OCI-LY7 (cell line): ENCODE measurements at regions not wholly inside any gene's neighbourhood (a gene's known extent, or its start where the extent isn't known, plus 50 kb on each side); places are given as distances from the start of the nearest gene placed in this dataset.

Experiments used
- BruUV-seq: library from RNA; stranded (reverse); fragments of 400-500 nt; replicated peaks from 2 replicates; lab custom pipeline; 2021; lab: Mats Ljungman, UMichigan
- CTCF ChIA-PET: fragments of 300-600 bp; sonication (Branson Sonifier 250); formaldehyde crosslinking; loops from one replicate; lab custom pipeline; 2022; ENCODE audit warnings: antibody characterized with exemption; ENCODE audit not compliant: unreplicated experiment; lab: Charles Lee
- POLR2A ChIA-PET: fragments of 300-600 bp; sonication (Branson Sonifier 250); formaldehyde crosslinking; loops from one replicate; lab custom pipeline; 2022; ENCODE audit warnings: antibody characterized with exemption; lab: Charles Lee
- DNase-seq: peaks from one replicate; pipeline ENCODE4 v3.0.0-alpha.2; 2015; ENCODE audit warnings: low spot score
- H2AFZ ChIP-seq: fragments of 200-600 bp; sonication (generic), shearing (Covaris generic); 2 replicates; pipeline ENCODE4 v1.6.1; 2014; ENCODE audit warnings: mild to moderate bottlenecking, antibody characterized with exemption, low read length, moderate library complexity
- H3K27ac ChIP-seq: fragments of 200-600 bp; sonication (generic); 2 replicates; pipeline ENCODE4 v1.5.1; 2014; ENCODE audit warnings: mixed run types, low read depth, mild to moderate bottlenecking, moderate library complexity, low read length, inconsistent platforms; ENCODE audit not compliant: poor library complexity, severe bottlenecking
- H3K36me3 ChIP-seq: fragments of 200-600 bp; sonication (generic); 2 replicates; pipeline ENCODE4 v1.6.1; 2014; ENCODE audit warnings: mild to moderate bottlenecking, antibody characterized with exemption, low read length, moderate library complexity, mixed read lengths; ENCODE audit not compliant: insufficient read depth
- H3K4me1 ChIP-seq: fragments of 200-600 bp; sonication (generic); 2 replicates; pipeline ENCODE4 v1.5.1; 2014; ENCODE audit warnings: mild to moderate bottlenecking, low read length; ENCODE audit not compliant: insufficient read depth, poor library complexity, severe bottlenecking
- H3K4me2 ChIP-seq: fragments of 200-600 bp; sonication (generic); 2 replicates; pipeline ENCODE4 v1.6.1; 2014; ENCODE audit warnings: mild to moderate bottlenecking, low read length
- H3K4me3 ChIP-seq: fragments of 200-600 bp; sonication (generic); 2 replicates; pipeline ENCODE4 v1.5.1; 2014; ENCODE audit warnings: mild to moderate bottlenecking, low read depth, low read length; ENCODE audit not compliant: poor library complexity, severe bottlenecking
- H3K79me2 ChIP-seq: fragments of 200-600 bp; sonication (generic); 2 replicates; pipeline ENCODE4 v1.6.1; 2016; ENCODE audit warnings: low read depth, mild to moderate bottlenecking, low read length, moderate library complexity, mixed read lengths; ENCODE audit not compliant: insufficient read depth
- H3K9me2 ChIP-seq: fragments of 200-600 bp; sonication (generic); 2 replicates; pipeline ENCODE4 v1.6.1; 2016; ENCODE audit warnings: mild to moderate bottlenecking, low read length, mixed read lengths; ENCODE audit not compliant: insufficient read depth
- H3K9me3 ChIP-seq: fragments of 200-600 bp; sonication (generic); 2 replicates; pipeline ENCODE4 v1.6.1; 2014; ENCODE audit warnings: mild to moderate bottlenecking, mixed run types, low read length, mixed read lengths
- H4K20me1 ChIP-seq: fragments of 200-600 bp; sonication (generic); 2 replicates; pipeline ENCODE4 v1.6.1; 2014; ENCODE audit warnings: mild to moderate bottlenecking, antibody characterized with exemption, low read length, moderate library complexity, mixed read lengths; ENCODE audit not compliant: insufficient read depth
- CTCF ChIP-seq: fragments of 200-600 bp; sonication (generic); conservative IDR thresholded peaks from 2 replicates; pipeline ENCODE4 v1.5.1; 2014; ENCODE audit warnings: mild to moderate bottlenecking, antibody characterized with exemption, low read length, moderate library complexity, mixed read lengths
- EZH2phosphoT487 ChIP-seq: fragments of 200-600 bp; sonication (generic); IDR thresholded peaks from 2 replicates; pipeline ENCODE4 v1.6.1; 2018; ENCODE audit warnings: low read depth, borderline replicate concordance, mild to moderate bottlenecking, mixed run types, antibody characterized with exemption, low read length, moderate library complexity, mixed read lengths
- intact Hi-C: fragments of 100-400 bp; cut with micrococcal nuclease; formaldehyde crosslinking; loops from one replicate; pipeline ENCODE4 v1.10.0; 2022; ENCODE audit not compliant: unreplicated experiment

- H3K4me3 ChIP-seq: no peak overlapping the region
- intact Hi-C loops: no loop called here
- BruUV-seq: no TSS peak
These were observed 230.9 kb downstream of the ANTXR2 start for GRCh38 chr4:79842162-79842561.

GRCh38 chr4:79833857-79834256 lies 239.2 kb downstream of the ANTXR2 start:
- Histone ChIP-seq H3K4me1 (no peaks in the 10 kb centered on the region), H3K27ac (no peak overlapping the region), H3K4me2 (no peak overlapping the region), H4K20me1 (no peaks in the 10 kb centered on the region), H3K4me3 (no peak overlapping the region), H3K36me3 (no peaks in the 10 kb centered on the region), H2AFZ (no peak overlapping the region), H3K9me2 (no peaks in the 10 kb centered on the region), H3K79me2 (no peaks in the 10 kb centered on the region), H3K9me3 (no peaks in the 10 kb centered on the region)
- CTCF ChIA-PET: no interaction called here
- DNase-seq: no peak
- no TSS peak for BruUV-seq
- POLR2A ChIA-PET: no interaction called here
- TF ChIP-seq CTCF (no peak), EZH2phosphoT487 (no peak)
- intact Hi-C loops: no loop called here

More at GRCh38 chr4:79842162-79842561, 230.9 kb downstream of the ANTXR2 start:
- Histone ChIP-seq H3K4me2 (no peak overlapping the region), H3K9me3 (no peaks in the 10 kb centered on the region), H3K27ac (no peak overlapping the region), H4K20me1 (no peaks in the 10 kb centered on the region), H3K79me2 (no peaks in the 10 kb centered on the region), H2AFZ (no peak overlapping the region), H3K36me3 (no peaks in the 10 kb centered on the region), H3K4me1 (no peaks in the 10 kb centered on the region), H3K9me2 (no peaks in the 10 kb centered on the region)
- DNase-seq: no peak
- TF ChIP-seq CTCF (no peak), EZH2phosphoT487 (no peak)
- ChIA-PET POLR2A (interaction anchor here (0.6 kb wide), 1 partner anchor 196 kb away, joined by 4 read pairs; no protein-coding TSS in a partner anchor), CTCF (no interaction called here)

GRCh38 chr4:79831701-79832514 lies 241.1 kb downstream of the ANTXR2 start:
- Histone ChIP-seq H3K9me3 (no peaks in the 10 kb centered on the region), H3K36me3 (no peaks in the 10 kb centered on the region), H3K4me3 (no peak overlapping the region), H3K79me2 (no peaks in the 10 kb centered on the region), H3K4me2 (no peak overlapping the region), H4K20me1 (no peaks in the 10 kb centered on the region), H2AFZ (no peak overlapping the region), H3K9me2 (no peaks in the 10 kb centered on the region), H3K4me1 (no peaks in the 10 kb centered on the region), H3K27ac (no peak overlapping the region)
- ChIA-PET CTCF (no interaction called here), POLR2A (no interaction called here)
- DNase-seq: no peak
- intact Hi-C loops: no loop called here
- no TSS peak for BruUV-seq
- TF ChIP-seq EZH2phosphoT487 (no peak), CTCF (no peak)
